GM21515 (cell line): ENCODE measurements at regions not wholly inside any gene's neighbourhood (a gene's known extent, or its start where the extent isn't known, plus 50 kb on each side); places are given as distances from the start of the nearest gene placed in this dataset.

Source experiments
- ATAC-seq: cut with Tn5 transposase; IDR thresholded peaks from one replicate; pipeline ENCODE4 v1.9.1; 2021; ENCODE audit not compliant: unreplicated experiment

DNA sequence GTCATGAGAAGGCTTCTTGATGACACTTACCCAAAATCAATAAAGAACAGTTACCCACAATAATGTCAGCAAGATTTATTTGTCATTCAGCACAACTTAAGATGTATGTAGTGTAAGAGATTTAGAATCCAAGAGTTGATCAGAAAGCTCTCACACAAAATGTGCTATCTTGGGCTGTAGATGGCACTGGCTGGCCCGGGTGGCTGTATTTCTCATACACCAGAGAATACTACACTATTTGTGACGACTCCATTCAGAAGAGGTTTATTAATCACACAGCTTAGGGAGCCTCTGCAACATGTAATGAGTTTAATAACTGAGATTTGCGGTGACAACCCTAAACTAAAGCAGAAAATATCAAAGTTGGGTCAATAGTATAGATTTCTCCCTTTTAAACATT lies 530.4 kb upstream of the KLHL29 start:
- ATAC-seq: no peak

DNA sequence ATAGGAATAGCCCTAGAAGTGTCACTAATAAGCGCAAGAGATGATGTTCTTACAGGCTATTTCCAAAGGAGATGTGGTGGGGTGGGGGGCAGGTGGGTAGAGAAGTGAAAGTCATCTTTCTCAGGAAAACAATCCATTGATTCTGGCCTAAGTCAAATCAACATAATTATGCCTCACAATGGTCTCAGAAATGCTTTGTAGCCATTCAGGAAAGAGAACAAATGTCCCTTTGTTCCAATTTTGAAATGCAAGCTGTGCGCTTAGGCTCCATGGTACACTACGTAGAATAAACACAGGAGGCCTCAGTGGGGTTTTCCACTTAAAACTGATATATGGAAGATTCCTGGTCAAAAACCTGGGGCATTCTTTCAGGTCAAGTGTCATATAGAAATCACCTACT lies 529.9 kb upstream of the KLHL29 start:
- ATAC-seq: no peak

DNA sequence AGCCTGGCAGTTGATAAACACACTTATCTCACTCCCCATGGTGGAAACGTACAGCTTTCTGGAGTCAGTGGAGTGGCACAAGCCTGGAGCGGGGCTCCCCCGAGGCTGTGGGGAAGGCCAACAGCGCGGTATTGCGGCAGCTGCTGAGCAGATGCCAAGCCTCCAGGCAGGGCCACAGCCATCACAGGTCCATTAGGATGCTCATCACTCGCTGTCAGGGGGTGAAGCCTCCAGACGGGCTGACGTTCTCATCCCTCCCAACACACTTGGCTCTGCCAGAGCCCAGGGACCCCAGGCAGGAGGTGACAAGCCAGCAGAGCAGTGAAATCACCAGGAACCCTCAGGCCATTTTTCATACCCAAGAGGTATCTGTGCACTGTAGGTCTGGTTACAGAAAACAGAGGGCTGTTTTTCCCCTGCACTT lies 529.2 kb upstream of the KLHL29 start:
- ATAC-seq: no peak

DNA sequence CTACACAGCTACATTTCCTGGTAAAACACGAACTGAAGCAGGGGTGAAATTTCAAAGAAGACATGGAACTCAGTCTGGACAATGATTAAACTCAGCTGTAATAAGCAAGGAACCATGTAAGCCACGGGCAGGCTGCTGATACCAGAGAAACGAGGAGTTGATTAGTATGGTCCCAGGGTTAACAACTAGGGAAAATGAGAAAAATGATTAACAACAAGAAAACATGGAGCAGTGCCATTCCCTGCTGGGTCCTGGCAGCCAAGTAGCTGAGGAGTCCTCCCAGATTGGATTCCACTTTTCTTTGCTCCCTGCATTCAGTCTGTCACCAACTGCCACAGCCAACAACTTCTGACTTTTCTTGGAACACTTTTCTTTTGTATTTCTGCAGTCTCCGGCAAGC lies 517.0 kb upstream of the KLHL29 start:
- ATAC-seq: no peak

DNA sequence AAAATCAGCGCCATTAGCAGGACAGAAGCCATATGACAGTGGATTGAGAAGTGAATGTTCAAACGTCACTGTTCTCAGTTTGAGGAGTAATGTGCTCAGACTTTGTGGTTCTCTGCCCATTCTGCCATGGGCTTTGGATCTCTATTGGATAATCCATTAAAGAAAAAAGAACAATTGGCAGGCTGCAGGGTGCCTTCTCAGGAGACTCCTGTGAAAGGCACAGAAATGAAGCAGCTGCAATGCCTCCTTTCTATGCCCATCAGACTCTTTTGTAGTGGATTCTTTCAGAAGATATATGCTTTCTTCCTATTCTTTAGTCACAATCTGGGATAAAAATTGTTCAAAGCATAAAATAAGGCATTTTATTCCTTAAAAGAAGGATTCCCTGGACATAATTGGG lies 506.9 kb upstream of the KLHL29 start:
- no peak for ATAC-seq

DNA sequence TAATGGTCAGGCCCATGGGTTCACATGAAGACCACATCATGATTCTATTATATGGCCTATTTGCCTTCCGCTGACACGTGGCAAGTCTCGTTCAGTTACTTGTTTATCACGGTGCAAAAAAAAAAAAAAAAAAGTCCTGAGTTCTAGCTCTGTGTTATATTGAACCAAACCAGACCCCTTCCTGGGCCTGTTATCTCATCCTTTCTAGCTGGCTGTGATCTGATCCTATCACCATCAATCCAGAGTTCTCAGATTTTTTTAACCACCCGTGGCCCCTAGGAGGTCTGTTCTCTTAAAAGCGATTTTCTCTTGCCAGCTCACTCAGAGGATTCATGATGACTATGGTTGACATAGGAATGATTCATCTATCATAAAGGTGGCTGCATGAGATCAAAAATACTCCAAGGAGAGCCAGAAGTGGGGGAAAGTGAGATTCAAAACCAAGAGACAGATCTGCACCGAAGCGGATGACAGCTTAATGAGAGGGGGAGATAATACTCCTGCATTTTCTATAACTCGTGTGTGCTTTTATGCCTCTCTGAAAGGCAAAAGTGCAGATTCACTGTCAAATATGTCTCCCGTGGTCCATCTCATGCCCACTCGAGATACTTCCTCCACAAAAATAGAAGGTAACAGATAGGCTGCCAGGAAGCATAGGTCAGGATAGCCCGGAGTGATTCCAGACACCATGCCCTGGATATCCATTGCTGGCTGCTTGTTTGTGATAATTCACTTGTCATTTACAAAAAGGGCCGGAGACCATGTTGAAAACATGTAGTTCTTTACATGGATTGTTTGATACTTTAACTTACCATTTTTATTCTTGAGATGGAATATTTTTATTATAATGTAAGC lies 505.7 kb upstream of the KLHL29 start:
- ATAC-seq: no peak

DNA sequence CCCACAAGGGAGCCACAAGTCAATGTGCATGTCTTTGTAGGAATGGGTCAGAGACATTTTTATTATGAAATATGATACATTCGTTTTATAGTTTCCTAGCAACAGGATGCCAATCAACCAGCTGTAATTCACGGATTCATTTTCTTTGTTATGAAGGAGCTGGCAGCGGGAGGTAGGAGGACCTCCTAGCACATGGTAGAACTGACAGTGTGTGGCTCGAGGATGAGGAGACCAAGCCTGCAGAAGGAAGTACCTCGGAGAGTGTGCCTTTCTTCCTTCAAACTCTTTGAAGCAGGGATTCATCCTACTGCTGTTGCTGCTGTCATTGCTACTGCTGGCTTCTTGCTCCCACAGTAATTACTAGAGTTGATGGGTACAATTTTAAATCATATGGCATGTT lies 504.8 kb upstream of the KLHL29 start:
- ATAC-seq: no peak

DNA sequence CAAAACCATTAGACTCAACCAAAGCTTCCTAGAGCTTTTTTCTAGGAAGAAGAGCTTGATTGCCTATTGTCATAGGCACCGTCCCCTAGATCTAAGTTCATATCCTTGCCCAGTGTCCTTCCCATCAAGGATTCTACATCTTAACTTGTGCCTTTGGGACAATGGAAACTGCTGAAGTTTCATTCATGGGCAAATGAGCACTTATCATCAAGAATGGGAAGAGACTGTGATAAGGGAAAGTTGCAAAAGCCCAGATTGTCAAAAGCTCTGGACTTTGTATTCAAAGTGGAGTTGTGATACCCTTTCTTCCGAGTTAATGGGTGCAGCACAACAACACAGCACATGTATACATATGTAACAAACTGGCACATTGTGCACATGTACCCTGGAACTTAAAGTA lies 503.0 kb upstream of the KLHL29 start:
- ATAC-seq: no peak

DNA sequence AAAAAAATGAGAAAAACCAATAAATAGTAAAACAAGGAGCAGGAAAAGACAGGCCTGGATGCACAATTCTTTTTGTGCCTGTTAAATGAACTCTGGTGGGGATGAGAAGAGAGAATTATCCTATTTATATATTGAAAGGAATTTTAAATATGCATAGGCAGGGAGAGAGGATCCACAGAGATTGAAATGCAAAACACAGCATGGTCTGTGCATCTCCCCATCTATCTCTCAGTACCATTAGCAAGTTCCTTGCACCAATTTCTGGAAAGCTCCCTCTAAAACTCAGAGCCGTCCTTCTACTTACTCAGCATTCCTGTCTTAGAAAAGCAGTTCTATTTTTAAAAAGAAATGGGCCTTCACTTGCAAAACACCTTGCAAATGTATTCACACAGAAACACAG lies 502.3 kb upstream of the KLHL29 start:
- no peak for ATAC-seq

DNA sequence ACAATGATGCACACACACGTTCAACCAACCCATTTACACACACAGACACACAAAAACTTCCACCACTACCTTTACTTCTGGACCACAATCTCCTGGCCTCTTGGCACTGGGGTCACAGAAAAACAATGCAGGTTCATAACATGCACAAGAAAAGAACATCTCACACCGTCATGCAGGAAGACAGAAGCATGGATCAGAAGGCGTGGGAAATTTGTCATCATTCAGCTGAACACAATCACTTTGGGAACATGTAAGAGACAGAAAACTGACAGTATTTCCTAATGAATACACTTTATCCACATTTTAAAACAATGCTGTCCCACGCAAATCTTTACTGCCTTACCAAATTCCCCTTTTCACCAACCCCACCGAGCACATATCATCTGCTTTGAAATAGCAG lies 501.9 kb upstream of the KLHL29 start:
- ATAC-seq: no peak

DNA sequence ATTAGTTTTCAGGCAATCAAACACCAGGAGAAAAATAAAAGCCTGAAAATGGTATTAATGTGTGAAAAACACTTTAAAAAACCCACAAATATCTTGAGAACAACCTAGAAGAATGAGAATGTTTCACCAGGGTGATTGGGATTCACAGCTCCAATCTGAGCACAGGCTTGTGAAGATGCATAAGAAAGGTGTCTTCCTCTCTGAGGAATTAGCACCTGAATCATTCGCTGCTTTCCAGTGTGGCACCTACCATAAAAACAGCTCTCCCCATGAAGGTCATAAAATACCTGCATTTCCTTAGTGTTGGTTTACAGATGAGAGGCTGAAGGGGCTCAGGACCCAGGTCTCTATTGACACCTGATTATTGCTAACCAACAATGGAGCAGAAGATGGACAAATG lies 499.7 kb upstream of the KLHL29 start:
- ATAC-seq: no peak

DNA sequence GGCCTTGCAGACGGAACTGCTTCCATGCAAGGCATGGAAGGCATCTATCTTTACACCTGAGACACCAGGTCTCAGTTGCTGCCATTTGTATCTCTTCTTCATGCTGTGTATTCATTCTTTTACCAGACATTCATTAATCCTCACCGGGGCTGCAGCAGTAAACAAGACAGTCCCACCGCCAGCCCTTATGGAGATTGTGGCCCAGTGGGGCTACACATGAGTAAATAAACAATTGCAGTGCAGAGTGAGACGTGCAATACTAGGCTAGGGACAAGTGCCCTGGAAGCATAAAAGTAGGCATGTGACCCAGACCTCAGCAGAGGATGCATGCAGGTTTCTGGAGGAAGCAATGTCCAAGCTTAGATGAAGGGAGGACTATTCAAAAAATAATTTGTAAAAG lies 497.6 kb upstream of the KLHL29 start:
- ATAC-seq: no peak

DNA sequence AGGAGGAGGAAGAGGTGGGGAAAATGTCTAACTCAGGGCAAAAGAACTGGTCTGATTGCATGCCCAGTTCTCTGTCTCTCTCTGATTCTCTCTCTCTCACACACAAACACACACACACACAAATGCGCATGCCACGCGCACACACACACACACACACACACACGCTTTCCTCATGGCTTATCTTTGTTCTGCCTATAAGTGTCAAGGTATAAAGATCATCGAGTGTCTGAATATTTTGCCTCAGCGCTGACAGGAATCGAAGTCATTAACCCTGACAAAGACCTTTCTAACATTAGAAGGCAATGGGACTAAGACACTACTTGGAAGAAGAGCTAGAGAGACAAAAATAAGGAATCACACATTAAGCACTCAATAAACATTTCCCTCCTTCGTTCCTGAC lies 497.1 kb upstream of the KLHL29 start:
- ATAC-seq: no peak

DNA sequence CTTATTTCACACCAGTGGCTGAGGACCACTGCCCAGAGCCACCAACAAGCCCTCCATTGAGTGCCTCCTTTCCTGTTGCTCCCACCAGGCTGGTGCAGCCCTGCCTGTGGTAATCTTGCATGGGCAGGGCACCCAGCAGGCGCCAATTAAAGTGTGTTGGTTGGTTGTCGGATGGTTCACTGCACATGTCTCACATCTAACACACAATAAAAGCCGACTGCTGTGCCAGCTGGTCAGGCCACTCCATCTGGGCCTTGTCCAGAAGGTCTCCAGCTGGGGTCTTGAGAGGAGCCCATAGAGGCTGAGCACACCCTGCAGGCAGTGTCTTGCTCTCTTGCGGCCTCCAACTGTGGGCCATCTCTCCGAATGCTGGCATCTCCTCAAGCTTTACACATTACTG lies 494.8 kb upstream of the KLHL29 start:
- no peak for ATAC-seq

DNA sequence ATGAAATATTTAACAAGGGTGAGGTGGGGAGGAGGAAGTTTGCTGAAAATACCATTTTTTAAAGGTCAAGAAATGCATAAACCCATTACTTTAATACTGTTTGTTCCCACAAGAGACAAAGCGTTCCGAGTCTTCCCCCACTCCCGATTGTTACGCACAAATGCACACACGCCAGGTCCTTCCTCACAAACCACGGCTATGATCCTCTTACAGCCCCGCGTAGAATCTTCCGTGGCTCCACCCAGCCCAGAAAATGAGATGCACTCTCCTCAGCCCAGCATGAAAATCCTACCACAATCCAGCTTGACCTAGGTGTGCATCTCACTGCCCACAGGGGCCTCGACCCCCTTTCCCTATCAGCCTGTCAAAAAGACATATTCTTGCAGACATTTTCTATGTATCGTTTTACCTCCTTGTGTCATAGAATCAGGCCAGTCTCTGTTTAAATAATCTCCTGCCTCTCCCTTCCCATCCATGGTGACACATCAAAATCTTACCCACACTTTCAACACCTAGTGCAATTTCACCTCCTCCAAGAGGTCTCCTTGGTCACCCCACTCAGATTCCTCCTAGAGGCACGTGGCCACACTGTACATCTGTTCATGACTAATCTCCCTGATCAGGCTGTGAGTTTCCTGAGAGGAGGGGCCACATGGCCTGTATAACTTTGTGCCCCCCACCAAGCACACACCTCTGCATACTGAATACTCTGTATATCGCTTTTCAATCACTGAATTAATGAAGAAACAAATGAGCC lies 491.0 kb upstream of the KLHL29 start:
- ATAC-seq: no peak

DNA sequence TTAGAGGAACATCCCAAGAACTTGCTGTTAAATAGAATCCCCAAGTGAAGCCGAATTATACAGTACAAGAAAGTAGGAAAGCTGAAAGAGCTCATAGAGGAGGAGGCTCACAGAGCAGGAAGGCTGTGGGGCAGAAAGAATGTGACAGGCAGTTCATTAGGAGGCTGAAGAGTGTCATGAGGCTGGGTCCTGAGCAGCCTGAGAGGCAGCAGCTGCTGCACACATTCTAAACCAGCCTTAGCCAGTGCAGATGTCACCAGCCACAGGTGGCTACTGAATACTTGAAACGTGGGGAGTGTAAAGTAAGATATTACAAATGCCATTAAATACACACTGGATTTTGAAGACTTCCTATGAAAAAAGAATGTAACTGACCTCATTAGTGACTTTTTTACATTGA lies 490.2 kb upstream of the KLHL29 start:
- ATAC-seq: no peak

DNA sequence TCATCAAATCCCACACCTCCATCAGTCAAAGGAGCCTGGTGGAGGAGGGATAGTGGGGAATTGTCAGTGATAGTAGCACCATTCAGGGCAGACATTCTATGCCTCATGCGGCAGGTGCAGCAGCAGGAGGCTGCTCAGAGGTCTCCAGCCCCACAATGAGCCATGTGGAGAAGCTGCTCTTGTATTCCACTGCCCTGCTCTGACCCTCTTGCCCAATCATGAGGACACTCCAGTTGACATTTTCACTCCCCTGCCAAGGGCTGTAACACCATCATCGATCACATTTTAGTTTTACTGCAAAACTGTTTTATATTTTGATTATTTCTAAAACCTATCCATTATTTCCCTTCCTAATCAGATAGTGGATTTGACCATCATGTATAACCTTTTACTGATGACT lies 487.6 kb upstream of the KLHL29 start:
- no peak for ATAC-seq

DNA sequence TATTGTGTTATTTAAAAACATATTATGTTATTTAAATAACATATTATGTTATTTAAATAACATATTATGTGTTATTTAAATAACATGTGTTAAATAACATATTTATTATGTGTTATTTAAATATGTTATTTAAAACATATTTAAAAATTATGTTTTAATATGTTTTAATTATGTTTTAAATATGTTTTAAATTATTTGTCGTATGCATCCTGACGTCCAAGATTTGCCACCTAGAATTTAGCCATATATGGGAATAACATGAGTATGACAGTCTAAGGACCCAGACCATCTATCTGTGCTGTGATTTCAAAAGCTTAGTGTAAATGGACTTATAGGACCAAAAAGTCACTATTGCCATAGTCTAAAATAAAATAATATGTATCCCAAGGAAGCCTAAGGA lies 484.3 kb upstream of the KLHL29 start:
- no peak for ATAC-seq

DNA sequence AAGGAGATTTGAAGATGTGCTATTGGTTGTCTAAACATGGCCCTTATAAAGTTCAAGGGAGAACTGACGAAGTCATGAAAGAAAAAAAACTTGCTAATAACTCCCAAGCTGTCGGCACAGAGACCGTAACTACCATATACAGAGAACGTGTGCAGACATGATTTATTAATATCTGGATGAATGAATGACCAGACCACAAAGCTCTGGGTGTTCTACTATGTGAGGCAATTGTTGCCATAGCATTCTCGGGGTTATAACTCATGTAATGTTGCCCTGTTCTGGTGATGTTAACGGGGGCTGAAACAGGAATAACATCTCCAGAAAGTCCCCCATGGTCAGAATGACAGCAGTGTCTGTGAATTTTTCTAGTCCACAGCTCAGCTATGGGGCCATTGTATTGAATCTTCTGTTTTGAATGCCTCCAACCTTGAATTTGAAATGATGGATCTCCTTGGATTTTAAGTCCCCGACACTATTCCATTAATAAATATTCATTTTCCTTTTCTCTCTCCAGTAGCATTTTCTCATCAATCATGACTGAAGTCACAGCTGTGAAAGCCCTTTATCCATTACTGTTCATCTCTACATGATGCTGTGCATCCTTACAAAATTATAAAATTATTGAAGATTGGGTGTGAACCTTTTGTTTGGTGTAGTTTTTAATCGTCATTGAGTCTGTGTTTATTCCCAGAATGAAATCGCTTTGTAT lies 483.4 kb upstream of the KLHL29 start:
- no peak for ATAC-seq

DNA sequence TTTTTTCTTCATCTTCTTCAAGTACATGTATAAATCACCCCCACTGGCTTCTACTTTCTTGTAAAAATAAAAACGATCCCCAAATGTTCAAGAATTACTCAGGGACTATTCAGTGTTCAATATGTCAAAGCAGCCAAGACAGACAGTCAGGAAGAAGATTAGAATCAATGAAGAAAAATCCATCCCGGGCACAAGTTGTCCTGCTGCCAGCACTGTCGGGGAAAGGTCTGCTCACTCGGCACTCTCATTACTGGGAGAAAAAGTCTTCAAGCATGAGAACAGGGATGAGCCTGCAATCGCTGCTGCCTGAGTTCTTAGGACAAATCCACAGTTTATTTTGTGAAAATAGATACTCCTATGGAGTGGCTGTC lies 482.8 kb upstream of the KLHL29 start:
- no peak for ATAC-seq

DNA sequence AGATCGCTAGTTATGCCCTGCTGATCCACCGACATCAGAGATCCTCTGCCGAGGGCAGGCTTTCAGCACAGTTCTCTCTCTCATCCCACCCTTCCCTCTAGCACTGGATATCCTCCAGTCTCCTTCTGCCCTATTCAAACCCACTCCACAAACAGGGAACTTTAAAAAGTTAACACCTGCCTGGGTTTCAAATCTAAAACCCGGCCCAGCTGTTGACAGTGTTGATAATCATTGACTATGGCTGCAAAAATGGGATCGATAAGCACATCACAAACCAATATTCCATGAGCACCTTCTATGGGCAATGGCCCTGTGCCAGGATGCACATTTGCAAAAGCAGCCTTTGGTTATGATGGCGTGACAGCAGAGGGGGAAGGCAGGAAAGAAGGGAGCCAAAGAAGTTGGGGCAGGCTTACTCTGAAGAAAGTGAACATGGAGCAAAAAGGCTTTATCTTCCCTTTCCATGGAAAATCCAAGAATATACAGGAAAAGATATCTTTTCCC lies 482.3 kb upstream of the KLHL29 start:
- ATAC-seq: no peak

DNA sequence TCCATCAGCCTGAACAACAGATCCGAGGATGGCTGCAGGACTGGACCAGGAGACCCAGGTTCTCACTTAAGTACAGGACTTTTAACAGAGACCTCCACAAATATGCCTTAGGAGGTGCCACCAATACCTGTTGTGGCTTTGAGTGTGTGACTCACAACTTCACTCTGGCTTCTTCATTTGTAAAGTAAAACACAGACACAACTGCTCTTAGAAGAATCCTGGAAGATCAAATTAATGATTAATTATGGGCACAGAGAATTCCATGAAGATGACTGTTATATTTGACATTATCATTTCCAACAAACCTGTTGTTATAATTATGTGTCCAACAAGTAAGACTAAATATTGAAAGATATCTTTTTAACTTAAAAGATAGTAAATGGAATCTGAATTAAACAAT lies 481.4 kb upstream of the KLHL29 start:
- no peak for ATAC-seq
